Endothelial cell of umbilical vein (primary cell): ENCODE measurements at regions not wholly inside any gene's neighbourhood (a gene's known extent, or its start where the extent isn't known, plus 50 kb on each side); places are given as distances from the start of the nearest gene placed in this dataset.

Experiments used
- EZH2 ChIP-seq: IDR thresholded peaks from 2 replicates; pipeline ENCODE4 v1.6.1; 2012; ENCODE audit warnings: borderline replicate concordance, low read depth, mild to moderate bottlenecking, moderate library complexity, low read length, inconsistent platforms; ENCODE audit not compliant: severe bottlenecking
- JUN ChIP-seq: IDR thresholded peaks from 2 replicates; pipeline ENCODE4 v1.6.1; 2011; ENCODE audit warnings: borderline replicate concordance, low read depth; ENCODE audit not compliant: insufficient read length, insufficient read depth
- POLR2AphosphoS5 ChIP-seq: IDR thresholded peaks from 2 replicates; pipeline ENCODE4 v1.6.1; 2012; ENCODE audit warnings: low read depth, mild to moderate bottlenecking, control low read depth, low read length, moderate library complexity; ENCODE audit not compliant: insufficient read depth
- TF ChIP-seq, protein P1 (sequence below): IDR thresholded peaks from 2 replicates; pipeline ENCODE4 v1.6.1; 2011; ENCODE audit not compliant: insufficient read depth, insufficient read length
- TF ChIP-seq, protein P2 (sequence below), 2 donors: IDR thresholded peaks; 1 replicate in 1 of 2; 2 replicates in 1 of 2; pipeline ENCODE4 v1.5.1; 2011; ENCODE audit warnings: low read length in 2 of 2, mild to moderate bottlenecking in 2 of 2, moderate library complexity in 2 of 2, control low read depth in 1 of 2, inconsistent platforms in 1 of 2, low read depth in 1 of 2; ENCODE audit not compliant: insufficient read depth in 1 of 2; ENCODE audit errors: extremely low read depth in 1 of 2

DNA sequence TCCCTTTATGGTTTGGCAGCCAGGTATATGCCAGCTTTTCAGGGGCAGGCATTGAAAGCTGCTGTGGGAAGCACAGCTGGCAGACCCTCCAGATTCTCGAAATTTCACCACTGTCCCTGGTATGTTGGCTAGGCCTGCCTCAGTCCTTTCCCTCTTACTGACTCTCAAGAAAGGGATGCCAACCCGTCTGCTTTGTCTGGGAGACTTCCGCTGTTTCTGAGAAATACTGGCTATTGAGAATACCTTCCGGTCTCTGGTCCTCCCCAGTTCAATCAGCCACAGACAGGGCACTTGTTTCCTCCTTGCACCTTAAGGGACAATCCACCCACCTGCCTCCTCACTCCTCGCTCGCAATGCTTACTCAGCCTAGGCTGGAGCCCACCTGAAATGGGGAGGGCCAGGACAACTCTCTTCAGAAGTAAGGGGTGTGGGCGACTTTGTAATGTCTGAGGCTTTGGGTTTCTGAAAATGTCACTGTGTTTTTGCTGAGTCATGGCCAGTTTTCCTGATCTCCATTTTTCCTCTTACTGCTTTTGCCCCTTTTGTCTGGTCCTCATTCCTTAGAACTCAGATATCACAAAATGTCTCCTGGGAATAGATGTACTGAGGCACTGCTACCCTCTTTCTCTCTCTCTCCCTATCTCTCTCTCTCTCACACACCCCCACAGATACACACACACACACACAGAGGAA lies 571.1 kb downstream of the TNS1 start:
- TF ChIP-seq, protein P1, sequence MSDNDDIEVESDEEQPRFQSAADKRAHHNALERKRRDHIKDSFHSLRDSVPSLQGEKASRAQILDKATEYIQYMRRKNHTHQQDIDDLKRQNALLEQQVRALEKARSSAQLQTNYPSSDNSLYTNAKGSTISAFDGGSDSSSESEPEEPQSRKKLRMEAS: no peak
- TF ChIP-seq JUN (no peak), POLR2AphosphoS5 (no peak), EZH2 (no peak)
- TF ChIP-seq, protein P2, sequence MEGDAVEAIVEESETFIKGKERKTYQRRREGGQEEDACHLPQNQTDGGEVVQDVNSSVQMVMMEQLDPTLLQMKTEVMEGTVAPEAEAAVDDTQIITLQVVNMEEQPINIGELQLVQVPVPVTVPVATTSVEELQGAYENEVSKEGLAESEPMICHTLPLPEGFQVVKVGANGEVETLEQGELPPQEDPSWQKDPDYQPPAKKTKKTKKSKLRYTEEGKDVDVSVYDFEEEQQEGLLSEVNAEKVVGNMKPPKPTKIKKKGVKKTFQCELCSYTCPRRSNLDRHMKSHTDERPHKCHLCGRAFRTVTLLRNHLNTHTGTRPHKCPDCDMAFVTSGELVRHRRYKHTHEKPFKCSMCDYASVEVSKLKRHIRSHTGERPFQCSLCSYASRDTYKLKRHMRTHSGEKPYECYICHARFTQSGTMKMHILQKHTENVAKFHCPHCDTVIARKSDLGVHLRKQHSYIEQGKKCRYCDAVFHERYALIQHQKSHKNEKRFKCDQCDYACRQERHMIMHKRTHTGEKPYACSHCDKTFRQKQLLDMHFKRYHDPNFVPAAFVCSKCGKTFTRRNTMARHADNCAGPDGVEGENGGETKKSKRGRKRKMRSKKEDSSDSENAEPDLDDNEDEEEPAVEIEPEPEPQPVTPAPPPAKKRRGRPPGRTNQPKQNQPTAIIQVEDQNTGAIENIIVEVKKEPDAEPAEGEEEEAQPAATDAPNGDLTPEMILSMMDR (IDR thresholded peaks at IDR 0.05; ENCODE audit: extremely low read depth in 1 of 2, insufficient read depth in 1 of 2, low read depth in 1 of 2, low read length in 2 of 2): no peak
